GM21576 (cell line): ENCODE measurements at regions not wholly inside any gene's neighbourhood (a gene's known extent, or its start where the extent isn't known, plus 50 kb on each side); places are given as distances from the start of the nearest gene placed in this dataset.
A peak's percentile ranks its signal among the peaks of the same experiment; 100 is the strongest.
"Not testable (repeated sequence)": the region's sequence is repeated elsewhere in the genome, so short reads cannot be mapped to it uniquely, and the experiment has no call there.

ENCODE experiments used
- ATAC-seq: cut with Tn5 transposase; IDR thresholded peaks from one replicate; pipeline ENCODE4 v1.9.1; 2021; ENCODE audit warnings: mild to moderate bottlenecking, moderate library complexity; ENCODE audit not compliant: unreplicated experiment

- no peak for ATAC-seq
These were observed 51.5 kb upstream of the DDR1 start for GRCh38 chr6:30832864-30833263.

- ATAC-seq, result no peak
These were observed 53.9 kb upstream of the DDR1 start for GRCh38 chr6:30830438-30830837.

- ATAC-seq, result no peak
These were observed 54.6 kb upstream of the DDR1 start for GRCh38 chr6:30829639-30830255.

- ATAC-seq, result no peak
These were observed 55.3 kb upstream of the DDR1 start for GRCh38 chr6:30829033-30829432.

- no peak for ATAC-seq
These were observed 56.0 kb upstream of the DDR1 start for GRCh38 chr6:30828027-30828962.

GRCh38 chr6:30826961-30827342 is 57.4 kb upstream of the DDR1 start:
- ATAC-seq, result no peak

- ATAC-seq, result no peak
These were observed 59.6 kb upstream of the DDR1 start for GRCh38 chr6:30824698-30825097.

GRCh38 chr6:30823534-30823865 is 60.8 kb upstream of the DDR1 start:
- no peak for ATAC-seq

- no peak for ATAC-seq
These were observed 62.2 kb upstream of the DDR1 start for GRCh38 chr6:30821862-30822784.

GRCh38 chr6:30820193-30820592 is 64.1 kb upstream of the DDR1 start:
- no peak for ATAC-seq

GRCh38 chr6:30819297-30819917 is 64.9 kb upstream of the DDR1 start:
- ATAC-seq, result no peak

- no peak for ATAC-seq
These were observed 65.9 kb upstream of the DDR1 start for GRCh38 chr6:30818391-30818841.

- ATAC-seq, result no peak
These were observed 67.3 kb upstream of the DDR1 start for GRCh38 chr6:30816791-30817739.

- ATAC-seq, result not testable (repeated sequence)
These were observed 68.0 kb upstream of the DDR1 start for GRCh38 chr6:30816296-30816695.

GRCh38 chr6:30815041-30815742 is 69.1 kb upstream of the DDR1 start:
- ATAC-seq, result not testable (repeated sequence)

GRCh38 chr6:30814146-30815040 is 69.9 kb upstream of the DDR1 start:
- ATAC-seq, result no peak

GRCh38 chr6:30813631-30814145 is 69.3 kb upstream of the IER3 start:
- no peak for ATAC-seq

GRCh38 chr6:30810813-30811339 is 66.5 kb upstream of the IER3 start:
- ATAC-seq, result peak; percentile 91
